HG03439 (cell line): ENCODE measurements at regions not wholly inside any gene's neighbourhood (a gene's known extent, or its start where the extent isn't known, plus 50 kb on each side); places are given as distances from the start of the nearest gene placed in this dataset.

Experiments used
- ATAC-seq: cut with Tn5 transposase; IDR thresholded peaks from one replicate; pipeline ENCODE4 v1.9.1; 2021; ENCODE audit warnings: mild to moderate bottlenecking, moderate library complexity; ENCODE audit not compliant: unreplicated experiment

DNA sequence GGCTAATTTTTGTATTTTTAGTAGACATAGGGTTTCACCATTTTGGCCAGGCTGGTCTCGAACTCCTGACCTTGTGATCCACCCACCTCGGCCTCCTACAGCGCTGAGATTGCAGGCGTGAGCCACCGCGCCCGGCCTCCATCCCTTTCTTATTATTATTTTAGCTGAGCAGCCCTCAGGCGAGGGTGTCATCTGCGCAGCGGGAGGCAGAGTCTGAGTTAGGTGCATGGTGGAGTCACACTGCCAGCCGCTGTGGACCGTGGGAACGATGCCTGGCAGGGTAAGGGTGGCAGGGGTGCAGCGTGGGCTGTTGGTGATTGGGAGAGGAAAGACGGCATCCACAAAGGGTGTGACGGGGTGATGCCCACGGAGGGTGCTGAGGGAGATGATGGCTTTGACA is 491.8 kb upstream of the FAT1 start:
- no peak for ATAC-seq

DNA sequence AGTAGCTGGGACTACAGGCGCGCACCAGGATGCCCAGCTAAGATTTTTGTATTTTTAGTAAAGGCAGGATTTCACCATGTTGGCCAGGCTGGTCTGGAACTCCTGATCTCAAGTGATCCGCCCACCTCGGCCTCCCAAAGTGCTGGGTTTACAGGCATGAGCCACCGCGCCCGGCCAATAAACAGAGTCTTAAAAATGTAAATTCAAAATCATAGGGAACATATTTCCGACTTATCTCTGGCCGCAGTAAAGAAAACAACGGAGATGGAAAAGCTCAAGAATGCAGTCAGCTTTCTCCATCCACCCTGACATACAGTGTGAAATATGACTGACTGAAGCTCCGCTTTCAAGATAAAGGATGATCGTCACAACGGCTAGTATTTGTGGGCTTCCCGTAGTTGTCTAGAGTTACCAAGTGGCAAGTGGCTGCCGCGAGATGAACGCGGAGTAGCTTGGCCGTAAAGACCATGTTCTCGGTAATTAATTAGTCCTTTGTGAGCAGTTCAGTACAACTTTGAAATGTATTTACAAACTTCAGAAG is 495.1 kb upstream of the FAT1 start:
- no peak for ATAC-seq

DNA sequence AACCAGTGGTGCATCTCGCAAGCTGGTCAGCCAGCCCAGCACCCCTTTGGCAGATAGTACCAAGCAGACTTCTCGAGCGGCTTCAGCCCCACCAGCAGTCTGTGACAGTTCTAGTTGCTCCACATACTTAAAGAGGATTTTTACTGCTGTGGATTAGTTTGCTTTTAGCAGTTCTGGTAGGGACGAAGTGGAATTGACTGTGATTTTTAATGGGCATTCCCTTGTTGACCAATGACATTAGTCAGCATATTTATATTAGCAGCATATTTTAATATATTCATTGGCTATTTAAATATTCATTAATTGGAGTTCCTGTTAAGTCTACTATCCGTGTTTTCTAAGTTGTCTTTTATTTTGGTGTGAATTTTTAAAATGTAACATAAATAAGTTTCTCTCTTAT is 500.9 kb upstream of the FAT1 start:
- ATAC-seq, result no peak

DNA sequence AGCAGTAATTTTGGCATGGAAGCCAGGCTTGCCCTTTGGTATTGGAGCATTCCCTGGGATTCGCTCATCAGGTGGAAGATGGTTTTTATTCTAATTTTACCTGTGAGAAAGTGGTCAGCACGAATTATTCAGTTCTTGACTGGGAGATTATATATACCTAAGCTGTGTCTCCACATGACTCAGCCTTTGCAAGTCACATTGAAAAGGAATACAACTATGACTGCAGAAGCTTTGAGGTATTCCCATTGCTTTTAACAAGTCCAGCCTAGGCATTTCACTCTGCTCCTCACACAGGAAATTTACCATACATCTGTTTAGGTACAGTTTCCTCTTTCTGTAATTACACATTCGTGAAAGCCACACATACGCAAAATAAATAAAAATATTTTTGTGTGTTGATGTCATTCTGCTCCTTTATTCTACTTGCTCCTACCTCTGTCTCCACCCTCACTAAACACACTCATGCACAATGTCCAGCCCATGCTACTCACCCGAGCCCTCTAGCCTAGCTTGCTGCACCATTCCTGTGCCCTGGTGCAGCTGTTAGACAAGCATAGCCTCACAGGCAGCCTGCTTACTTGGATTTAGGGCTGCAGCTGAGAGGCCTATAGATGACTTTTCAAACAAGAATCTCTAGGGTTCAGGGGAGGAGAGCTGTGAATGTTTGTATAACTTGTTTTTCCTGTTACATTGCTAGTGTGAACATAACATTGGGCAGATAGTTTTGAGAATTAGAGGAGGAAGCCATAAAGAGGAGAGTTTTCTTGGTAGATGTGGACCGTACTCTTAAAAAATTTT is 504.4 kb upstream of the FAT1 start:
- no peak for ATAC-seq

DNA sequence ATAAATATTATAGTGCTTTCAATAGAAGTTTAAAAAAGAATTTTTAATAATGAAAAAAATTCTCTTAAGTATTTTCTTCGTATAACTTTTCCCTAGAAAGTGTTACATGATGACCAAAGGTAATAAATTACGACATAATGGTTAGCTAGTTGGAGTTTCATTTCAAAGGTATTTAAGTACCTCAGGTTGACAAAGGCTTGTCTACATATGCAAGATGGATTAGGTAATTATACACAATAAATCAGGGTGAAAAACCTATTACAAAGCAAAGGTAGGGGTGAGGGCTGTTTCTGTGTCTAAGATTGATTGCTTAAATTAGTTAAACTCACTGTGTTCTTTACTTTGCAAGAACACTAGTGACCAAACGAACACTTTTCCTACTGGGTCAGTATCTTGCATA is 508.5 kb upstream of the FAT1 start:
- ATAC-seq, result no peak

DNA sequence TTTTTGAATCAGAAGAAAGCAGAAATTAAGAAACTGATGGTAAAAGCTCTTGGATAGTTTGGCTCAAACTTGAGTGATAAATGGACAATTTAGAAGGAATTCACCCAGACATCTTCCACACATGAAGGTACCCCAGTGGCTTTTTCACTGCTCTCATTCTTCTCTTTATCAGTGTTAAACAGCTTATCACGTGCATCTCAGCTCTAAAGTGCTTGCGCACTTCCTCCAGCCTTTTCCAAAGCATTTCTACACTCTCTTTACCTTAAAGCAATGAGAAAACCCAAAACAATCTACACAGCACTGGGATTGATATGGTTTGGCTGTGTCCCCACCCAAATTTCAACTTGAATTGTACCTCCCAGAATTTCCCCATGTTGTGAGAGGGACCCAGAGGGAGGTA is 509.1 kb upstream of the FAT1 start:
- ATAC-seq, result no peak

DNA sequence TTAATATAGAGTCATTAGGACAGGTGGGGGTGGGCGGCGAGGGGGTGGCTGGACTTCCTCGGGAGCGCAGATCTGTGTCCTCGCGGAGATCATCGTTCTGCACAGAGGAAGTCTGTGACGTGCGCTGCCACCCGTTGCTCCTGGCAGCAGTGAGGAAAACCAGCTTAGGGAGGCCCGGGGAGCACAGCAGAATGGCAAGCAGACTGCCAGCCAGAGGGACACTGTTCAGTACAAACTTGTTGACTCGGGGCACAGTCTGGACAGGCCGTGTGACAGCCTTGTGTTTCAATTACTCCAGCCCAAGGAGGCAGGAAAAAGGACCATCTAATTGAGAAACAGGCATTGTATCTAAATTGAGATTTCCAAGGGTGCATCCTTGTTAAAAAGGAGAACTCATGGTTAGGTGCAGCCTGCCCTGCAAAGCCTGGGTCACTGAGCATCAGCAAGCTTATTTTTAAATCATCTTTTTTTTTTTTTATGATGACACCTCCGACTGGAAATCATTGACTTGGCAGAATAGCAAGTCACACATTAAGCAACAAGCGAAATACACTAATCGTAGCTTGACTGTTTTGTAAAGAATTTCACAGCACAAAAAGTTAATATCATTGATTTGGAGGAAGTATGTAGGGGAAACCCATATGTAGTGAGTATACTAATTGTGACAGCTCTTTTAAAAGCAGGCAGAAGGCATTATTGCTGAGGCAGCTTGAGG is 512.0 kb upstream of the FAT1 start:
- no peak for ATAC-seq

DNA sequence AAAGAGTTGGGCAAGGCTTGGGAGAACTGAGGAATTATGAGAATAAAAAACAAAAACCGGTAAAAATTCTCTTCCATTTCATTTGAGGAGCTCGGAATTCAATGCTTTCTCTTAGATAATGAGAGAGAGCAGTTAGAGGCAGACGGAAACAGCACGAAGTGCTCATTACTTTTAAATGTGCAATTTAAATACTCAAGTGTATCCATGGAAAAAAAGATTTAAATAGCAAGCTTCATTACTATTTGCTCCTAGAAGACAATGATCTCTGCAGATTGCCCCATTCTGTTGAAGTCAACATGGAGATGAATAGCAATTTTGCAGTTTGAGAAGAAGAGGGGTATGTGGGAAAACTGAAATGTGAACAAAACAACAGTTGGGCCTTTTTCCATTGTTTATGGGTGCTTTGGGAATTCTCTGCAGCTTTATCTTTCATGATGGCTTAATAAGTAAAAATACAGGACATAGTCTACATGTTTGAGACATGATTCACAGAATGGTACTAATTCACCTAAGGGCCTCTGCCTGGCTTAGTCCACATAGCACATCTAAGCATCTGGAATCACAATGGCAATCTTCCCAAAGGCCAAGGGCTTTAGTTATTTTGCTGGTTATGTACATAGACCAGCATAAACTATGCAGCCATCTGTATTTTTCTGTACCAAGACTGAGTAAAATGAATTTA is 512.7 kb upstream of the FAT1 start:
- no peak for ATAC-seq

DNA sequence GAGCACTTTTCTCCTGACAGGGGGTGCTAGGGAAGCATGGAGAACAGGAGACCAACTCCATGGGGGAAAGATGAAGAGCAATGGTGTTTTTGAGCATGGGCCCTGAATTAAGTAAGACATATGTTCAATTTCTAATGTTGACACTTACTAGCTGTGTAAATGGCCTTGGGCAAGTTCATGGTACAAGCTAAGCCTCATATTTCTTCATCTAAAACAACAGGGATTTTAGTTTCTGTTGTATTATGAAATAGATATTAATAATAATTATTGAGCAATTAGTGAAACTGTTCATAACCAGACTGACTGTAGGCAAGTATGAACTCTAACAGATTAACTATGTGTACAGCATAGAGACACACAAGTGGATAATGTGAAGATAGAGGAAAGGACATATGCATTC is 515.0 kb upstream of the FAT1 start:
- ATAC-seq, result no peak

DNA sequence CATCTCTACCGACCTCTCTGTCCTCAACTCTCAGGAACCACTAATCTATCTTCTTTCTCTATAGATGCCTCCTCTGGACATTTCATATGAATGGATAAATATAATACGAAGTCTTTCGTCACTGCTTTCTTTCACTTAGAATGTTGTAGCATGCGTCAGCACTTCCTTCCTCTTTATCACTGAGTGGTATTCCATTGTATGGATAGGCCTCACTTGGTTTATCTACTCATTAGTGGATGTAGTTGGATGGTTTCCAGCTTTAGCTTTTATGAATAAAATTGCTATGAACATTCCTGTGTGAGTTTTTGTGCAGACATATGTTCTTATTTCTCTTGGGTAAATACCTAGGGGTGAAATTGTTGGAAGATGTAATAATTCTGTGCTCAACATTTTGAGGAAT is 528.2 kb upstream of the FAT1 start:
- no peak for ATAC-seq

DNA sequence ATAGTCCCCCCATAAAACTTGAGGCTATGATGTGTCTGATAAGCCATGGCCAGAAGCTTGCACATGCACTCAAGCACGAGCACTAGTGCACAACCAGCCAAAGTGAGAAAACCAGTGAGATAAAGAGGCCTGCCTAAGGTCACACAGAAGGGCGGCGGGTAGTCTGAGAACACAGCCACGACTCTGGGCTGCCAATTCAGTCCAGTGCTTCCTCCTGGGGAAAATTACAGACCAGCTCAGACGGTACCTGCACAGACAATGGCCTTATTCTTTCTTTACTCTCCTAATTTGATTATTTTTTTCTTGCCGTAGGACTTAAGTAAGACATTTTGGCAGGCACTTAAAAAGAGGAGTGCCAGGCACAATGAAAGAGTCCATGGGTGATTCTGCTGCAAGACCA is 533.2 kb upstream of the FAT1 start:
- ATAC-seq, result no peak

DNA sequence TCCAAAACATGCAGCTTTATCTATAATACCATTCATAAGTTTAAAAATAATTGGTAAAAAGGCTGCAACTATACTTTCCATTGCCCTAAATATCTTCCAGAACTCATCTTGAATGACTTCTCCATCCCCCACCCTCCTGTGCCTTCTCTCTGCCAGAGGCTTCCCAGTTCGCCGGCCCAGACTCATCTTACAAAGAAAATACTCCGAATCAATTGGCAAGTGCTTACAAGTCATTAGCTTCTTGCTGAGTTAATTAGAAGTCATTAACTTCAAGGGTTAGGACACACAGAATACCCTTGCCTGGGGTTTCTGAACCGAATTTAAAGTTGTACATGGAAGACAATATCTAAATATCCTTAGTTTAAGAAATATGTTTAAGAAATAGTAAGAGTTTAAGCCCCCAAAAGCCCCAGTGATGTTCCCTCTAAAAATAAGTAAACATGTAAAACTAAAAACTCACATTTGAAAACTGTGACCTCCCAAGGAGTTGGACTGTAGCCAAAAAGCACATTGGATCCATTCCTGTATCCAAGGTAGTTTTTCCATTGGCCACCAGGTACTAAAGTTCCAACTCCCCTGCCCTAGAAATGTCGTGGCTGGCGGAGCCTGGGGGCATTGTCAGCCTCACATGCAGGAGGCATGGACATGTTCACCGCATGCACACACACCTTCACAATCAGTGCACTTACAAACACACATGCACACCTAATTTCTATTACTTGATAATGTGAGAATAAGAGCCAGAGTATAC is 535.2 kb upstream of the FAT1 start:
- no peak for ATAC-seq

DNA sequence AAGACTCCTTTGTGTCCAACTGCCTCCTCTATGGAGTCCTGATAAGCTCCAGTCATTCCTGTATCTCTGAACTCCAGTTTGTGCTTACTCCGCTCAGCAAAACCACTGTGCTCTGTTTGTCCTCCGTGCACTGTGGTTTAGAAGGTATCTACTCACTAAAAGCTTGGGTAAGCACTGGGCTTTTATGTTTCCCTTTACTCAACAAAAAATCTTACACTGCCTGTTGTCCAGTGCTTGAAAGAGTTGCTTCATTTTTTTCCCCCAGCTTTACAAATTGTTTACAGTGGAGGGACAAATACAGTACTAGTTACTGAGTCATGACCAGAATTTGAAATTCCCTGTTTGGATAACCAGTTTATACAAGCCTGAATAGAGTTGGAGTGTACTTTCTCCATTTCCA is 545.3 kb upstream of the FAT1 start:
- no peak for ATAC-seq

DNA sequence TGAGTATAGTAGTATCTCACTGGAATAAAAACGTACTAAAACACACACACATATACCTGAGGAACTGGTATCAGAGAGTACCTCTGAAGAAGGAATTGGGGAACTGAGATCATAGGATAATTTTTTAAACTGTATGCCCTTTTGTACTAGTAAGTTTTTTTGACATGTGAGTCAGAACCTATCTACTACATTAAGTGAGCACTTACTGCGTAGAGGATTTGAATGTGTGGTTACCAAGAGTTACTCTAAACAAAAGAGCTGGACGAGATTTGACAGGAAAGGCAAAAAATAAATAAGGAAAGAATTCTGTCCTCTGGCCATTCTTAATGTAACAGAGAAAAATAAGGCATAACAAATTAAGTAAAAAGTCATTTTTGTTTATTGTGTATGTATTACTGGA is 546.5 kb upstream of the FAT1 start:
- no peak for ATAC-seq

DNA sequence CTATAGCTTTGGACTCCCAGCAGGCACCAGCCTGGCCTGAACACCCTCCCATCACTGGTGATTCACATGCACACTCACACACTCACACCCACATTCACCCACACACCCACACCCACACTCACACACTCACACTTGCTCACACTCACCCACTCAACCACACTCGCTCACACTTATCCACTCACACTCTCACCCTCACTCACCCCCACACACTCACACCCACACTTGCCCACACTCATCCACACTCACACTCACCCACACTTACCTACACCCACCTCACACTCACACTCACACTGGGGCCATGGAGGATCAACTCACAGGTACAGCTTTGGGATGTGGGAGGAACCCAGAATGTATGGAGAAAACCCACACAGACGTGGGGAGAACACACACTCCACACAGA is 548.2 kb upstream of the FAT1 start:
- ATAC-seq, result no peak

DNA sequence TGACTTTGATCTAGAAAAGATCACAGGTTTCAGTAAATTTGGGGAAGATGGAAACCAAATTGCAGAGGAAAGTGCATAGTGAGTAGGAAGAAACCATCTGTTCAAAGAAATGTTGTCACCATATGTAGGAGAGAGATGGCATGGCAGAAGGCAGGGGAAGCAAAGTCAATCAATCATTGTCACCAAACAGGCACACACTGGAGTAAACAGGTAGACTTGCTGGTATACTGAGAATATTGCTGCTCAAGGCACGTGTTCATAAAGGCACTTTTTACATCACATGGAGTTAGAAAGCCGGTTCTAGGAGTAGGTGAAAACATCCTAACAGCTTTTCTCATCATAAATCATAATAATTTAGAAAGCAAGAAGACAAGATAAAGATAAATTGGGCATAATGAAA is 550.5 kb upstream of the FAT1 start:
- ATAC-seq, result no peak

DNA sequence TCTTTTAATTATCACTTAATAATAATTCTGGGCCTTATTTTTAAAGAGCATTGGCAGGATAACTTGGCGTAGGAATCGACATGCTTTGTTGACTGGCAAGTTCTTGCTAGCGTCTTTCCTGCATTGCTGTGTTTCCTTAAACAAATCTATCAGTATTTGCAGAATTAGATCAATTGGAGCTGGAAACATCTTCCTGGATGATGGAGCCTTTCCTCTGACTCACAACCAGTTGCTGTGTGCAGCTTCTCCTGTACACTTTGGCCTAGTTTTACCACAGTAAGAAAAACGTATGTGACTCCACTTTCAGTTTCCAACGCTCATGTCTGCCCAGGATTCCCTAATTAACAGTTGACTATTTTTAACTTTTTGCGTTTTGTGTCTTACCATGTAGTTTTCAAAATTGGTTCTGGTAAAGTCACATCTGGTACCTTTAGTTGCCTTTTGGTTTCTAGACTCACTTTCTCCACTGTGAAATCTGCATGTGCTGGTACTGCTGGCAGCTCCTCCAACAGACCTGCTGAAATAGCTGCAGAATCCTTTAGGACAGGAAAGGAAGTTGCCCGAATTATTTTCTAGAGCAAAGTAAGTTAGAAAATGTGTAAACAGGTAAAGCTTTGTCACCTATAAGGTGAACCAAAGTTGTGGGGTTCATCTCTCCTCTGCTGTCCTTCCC is 553.2 kb upstream of the FAT1 start:
- ATAC-seq, result no peak

DNA sequence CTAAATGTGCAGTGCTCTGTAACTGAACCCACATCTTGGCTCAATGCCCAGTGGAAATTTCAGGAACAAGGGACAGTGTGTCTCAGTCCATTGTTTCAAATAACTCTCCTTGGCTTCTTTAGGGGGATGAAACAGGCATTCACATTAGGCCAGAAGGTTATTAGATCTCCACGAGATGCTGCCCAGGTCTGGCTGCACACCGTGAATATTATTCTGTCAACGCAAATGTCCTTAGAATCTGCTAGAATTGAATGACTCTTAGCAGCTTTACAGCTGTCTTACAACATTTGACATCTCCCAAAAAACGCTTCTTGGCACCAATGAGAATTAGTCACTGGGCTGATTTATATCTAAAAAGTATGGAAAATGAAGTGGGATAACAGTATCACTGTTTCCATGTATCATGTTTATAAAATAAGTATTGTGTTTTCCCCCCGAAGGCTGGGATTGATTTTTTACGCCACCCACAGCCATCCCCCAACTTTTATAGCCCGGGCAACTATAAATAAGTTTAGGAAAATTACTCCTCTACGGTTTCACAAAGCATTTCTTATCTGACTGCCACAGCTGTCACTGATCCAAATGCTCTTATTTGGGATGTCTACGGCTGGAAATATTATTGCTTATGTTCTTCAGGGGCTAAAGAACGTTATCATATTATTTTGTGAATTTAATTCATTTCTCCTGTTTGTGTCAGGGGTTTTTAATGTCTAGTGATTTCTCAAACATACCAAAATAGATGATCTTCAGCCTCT is 559.7 kb upstream of the FAT1 start:
- ATAC-seq, result no peak

DNA sequence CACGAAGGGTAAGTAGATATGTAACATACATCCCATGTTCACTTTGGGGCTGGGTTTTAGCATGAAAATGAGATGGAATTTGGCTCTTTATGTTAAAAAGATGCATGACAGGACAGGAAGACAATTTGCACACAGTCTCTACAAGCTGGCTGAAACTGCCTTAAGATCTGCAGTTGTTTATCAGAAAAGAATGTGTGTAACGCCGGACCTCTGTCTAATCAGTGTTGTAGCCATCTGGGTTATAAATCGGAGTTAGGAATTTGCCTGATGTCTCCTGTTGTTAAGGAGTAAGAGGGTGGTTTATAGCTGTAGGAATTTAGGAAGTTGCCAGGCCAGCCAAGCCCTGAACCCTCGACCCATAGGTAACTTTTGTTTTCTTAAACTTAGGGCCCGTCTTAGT is 562.9 kb upstream of the FAT1 start:
- ATAC-seq, result no peak

DNA sequence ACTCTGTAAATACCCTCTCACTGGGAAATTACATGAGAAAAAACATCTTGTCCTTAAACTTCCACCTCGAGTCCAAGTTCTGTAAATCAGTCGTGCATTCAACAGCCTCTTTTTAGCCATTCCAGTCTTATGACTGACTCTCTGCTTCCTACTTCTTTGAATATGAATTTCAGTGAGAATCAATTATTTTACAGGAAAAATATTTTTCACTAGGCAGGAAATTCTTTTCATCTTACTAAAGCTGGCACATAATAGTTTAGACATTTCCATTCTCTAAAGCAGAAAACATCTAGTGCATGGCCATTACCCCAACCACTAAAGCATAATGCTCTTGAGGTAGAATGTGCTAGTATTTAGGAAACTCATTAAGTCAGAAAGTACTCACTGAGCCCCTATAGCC is 565.7 kb upstream of the FAT1 start:
- ATAC-seq, result no peak
